ENCODE measurements at regions not wholly inside any gene's neighbourhood (a gene's known extent, or its start where the extent isn't known, plus 50 kb on each side); places are given as distances from the start of the nearest gene placed in this dataset.
"Not testable (repeated sequence)": the region's sequence is repeated elsewhere in the genome, so short reads cannot be mapped to it uniquely, and the experiment has no call there.

- Mint-ChIP-seq H3K4me3 (no peak overlapping the region), H3K36me3 (ENCODE audit: low read depth) (no peaks in the 10 kb centered on the region)
- POLR2A ChIA-PET, result no interaction called here
Measured at GRCh38 chr1:106393046-106393445, 663.4 kb upstream of the PRMT6 start.

GRCh38 chr1:106396020-106396419 is 660.5 kb upstream of the PRMT6 start:
- ATAC-seq (no peak), DNase-seq (no peak)
- no peak overlapping the region for H3K27ac Mint-ChIP-seq
- H3K27me3 Mint-ChIP-seq (ENCODE audit: low read depth), result no peaks in the 10 kb centered on the region
- no peaks in the 10 kb centered on the region for H3K4me1 Mint-ChIP-seq (ENCODE audit: low read depth)
- H3K36me3 Mint-ChIP-seq (ENCODE audit: low read depth), result no peaks in the 10 kb centered on the region
- ChIA-PET CTCF (no interaction called here), POLR2A (no interaction called here)
- peaks cover 10% of the 10 kb centered on the region for H3K9me3 Mint-ChIP-seq (ENCODE audit: insufficient read depth)
- no peak overlapping the region for H3K4me3 Mint-ChIP-seq

More at GRCh38 chr1:106393046-106393445, 663.4 kb upstream of the PRMT6 start:
- Mint-ChIP-seq H3K27me3 (ENCODE audit: low read depth) (no peaks in the 10 kb centered on the region), H3K4me1 (ENCODE audit: low read depth) (no peaks in the 10 kb centered on the region), H3K27ac (no peak overlapping the region), H3K9me3 (ENCODE audit: insufficient read depth) (peaks cover 10% of the 10 kb centered on the region)
- DNase-seq, result no peak
- ATAC-seq, result no peak
- CTCF ChIA-PET, result no interaction called here

GRCh38 chr1:106398391-106398790 is 658.1 kb upstream of the PRMT6 start:
- no peak for DNase-seq
- Mint-ChIP-seq H3K9me3 (ENCODE audit: insufficient read depth) (peaks cover 3% of the 10 kb centered on the region), H3K27me3 (ENCODE audit: low read depth) (no peaks in the 10 kb centered on the region), H3K4me3 (no peak overlapping the region), H3K36me3 (ENCODE audit: low read depth) (no peaks in the 10 kb centered on the region), H3K27ac (no peak overlapping the region), H3K4me1 (ENCODE audit: low read depth) (no peaks in the 10 kb centered on the region)
- ChIA-PET POLR2A (no interaction called here), CTCF (no interaction called here)
- no peak for ATAC-seq

GRCh38 chr1:106406114-106406513 is 650.4 kb upstream of the PRMT6 start:
- H3K27ac Mint-ChIP-seq, result no peak overlapping the region
- peaks cover 3% of the 10 kb centered on the region for H3K9me3 Mint-ChIP-seq (ENCODE audit: insufficient read depth)
- H3K4me3 Mint-ChIP-seq, result no peak overlapping the region
- no peaks in the 10 kb centered on the region for H3K36me3 Mint-ChIP-seq (ENCODE audit: low read depth)
- ATAC-seq (no peak), DNase-seq (no peak)
- no peaks in the 10 kb centered on the region for H3K27me3 Mint-ChIP-seq (ENCODE audit: low read depth)
- POLR2A ChIA-PET, result no interaction called here
- H3K4me1 Mint-ChIP-seq (ENCODE audit: low read depth), result no peaks in the 10 kb centered on the region
- CTCF ChIA-PET, result no interaction called here

GRCh38 chr1:106412321-106412720 is 644.2 kb upstream of the PRMT6 start:
- H3K36me3 Mint-ChIP-seq (ENCODE audit: low read depth); H3K4me3 Mint-ChIP-seq; ATAC-seq; DNase-seq; H3K4me1 Mint-ChIP-seq (ENCODE audit: low read depth); POLR2A ChIA-PET; H3K27ac Mint-ChIP-seq; H3K9me3 Mint-ChIP-seq (ENCODE audit: insufficient read depth); CTCF ChIA-PET; H3K27me3 Mint-ChIP-seq (ENCODE audit: low read depth): not testable (repeated sequence)

- no peak for DNase-seq
- no peak for ATAC-seq
- ChIA-PET CTCF (no interaction called here), POLR2A (no interaction called here)
- Mint-ChIP-seq H3K27ac (no peak overlapping the region), H3K27me3 (ENCODE audit: low read depth) (no peaks in the 10 kb centered on the region), H3K36me3 (ENCODE audit: low read depth) (no peaks in the 10 kb centered on the region), H3K4me1 (ENCODE audit: low read depth) (no peaks in the 10 kb centered on the region), H3K9me3 (ENCODE audit: insufficient read depth) (peaks cover 11% of the 10 kb centered on the region), H3K4me3 (no peak overlapping the region)
Measured at GRCh38 chr1:106435269-106435668, 621.2 kb upstream of the PRMT6 start.

GRCh38 chr1:106439475-106439874 is 617.0 kb upstream of the PRMT6 start:
- H3K36me3 Mint-ChIP-seq (ENCODE audit: low read depth), result no peaks in the 10 kb centered on the region
- H3K9me3 Mint-ChIP-seq (ENCODE audit: insufficient read depth), result peaks cover 16% of the 10 kb centered on the region
- ATAC-seq (no peak), DNase-seq (no peak)
- ChIA-PET CTCF (no interaction called here), POLR2A (no interaction called here)
- H3K4me3 Mint-ChIP-seq, result no peak overlapping the region
- H3K27ac Mint-ChIP-seq, result no peak overlapping the region
- H3K27me3 Mint-ChIP-seq (ENCODE audit: low read depth), result no peaks in the 10 kb centered on the region
- H3K4me1 Mint-ChIP-seq (ENCODE audit: low read depth), result no peaks in the 10 kb centered on the region

- DNase-seq, result no peak
- no peaks in the 10 kb centered on the region for H3K4me1 Mint-ChIP-seq (ENCODE audit: low read depth)
- H3K4me3 Mint-ChIP-seq, result no peak overlapping the region
- ChIA-PET POLR2A (no interaction called here), CTCF (no interaction called here)
- H3K36me3 Mint-ChIP-seq (ENCODE audit: low read depth), result no peaks in the 10 kb centered on the region
- H3K27ac Mint-ChIP-seq, result no peak overlapping the region
- H3K9me3 Mint-ChIP-seq (ENCODE audit: insufficient read depth), result peaks cover 5% of the 10 kb centered on the region
- no peaks in the 10 kb centered on the region for H3K27me3 Mint-ChIP-seq (ENCODE audit: low read depth)
- no peak for ATAC-seq
Measured at GRCh38 chr1:106447466-106447865, 609.0 kb upstream of the PRMT6 start.

GRCh38 chr1:106456832-106457231 is 599.6 kb upstream of the PRMT6 start:
- Mint-ChIP-seq H3K4me1 (ENCODE audit: low read depth) (no peaks in the 10 kb centered on the region), H3K4me3 (no peak overlapping the region), H3K9me3 (ENCODE audit: insufficient read depth) (no peaks in the 10 kb centered on the region), H3K27ac (no peak overlapping the region), H3K27me3 (ENCODE audit: low read depth) (no peaks in the 10 kb centered on the region), H3K36me3 (ENCODE audit: low read depth) (no peaks in the 10 kb centered on the region)
- CTCF ChIA-PET, result no interaction called here
- DNase-seq (no peak), ATAC-seq (no peak)
- POLR2A ChIA-PET, result no interaction called here

- Mint-ChIP-seq H3K36me3 (ENCODE audit: low read depth) (no peaks in the 10 kb centered on the region), H3K4me1 (ENCODE audit: low read depth) (no peaks in the 10 kb centered on the region), H3K27ac (no peak overlapping the region), H3K9me3 (ENCODE audit: insufficient read depth) (no peaks in the 10 kb centered on the region), H3K27me3 (ENCODE audit: low read depth) (no peaks in the 10 kb centered on the region), H3K4me3 (no peak overlapping the region)
- DNase-seq, result no peak
- ChIA-PET POLR2A (no interaction called here), CTCF (no interaction called here)
- no peak for ATAC-seq
Measured at GRCh38 chr1:106457368-106457767, 599.1 kb upstream of the PRMT6 start.

GRCh38 chr1:106458866-106459265 is 597.6 kb upstream of the PRMT6 start:
- POLR2A ChIA-PET, result no interaction called here
- CTCF ChIA-PET, result no interaction called here
- Mint-ChIP-seq H3K36me3 (ENCODE audit: low read depth) (no peaks in the 10 kb centered on the region), H3K4me1 (ENCODE audit: low read depth) (no peaks in the 10 kb centered on the region), H3K4me3 (no peak overlapping the region), H3K27me3 (ENCODE audit: low read depth) (no peaks in the 10 kb centered on the region), H3K9me3 (ENCODE audit: insufficient read depth) (no peaks in the 10 kb centered on the region), H3K27ac (no peak overlapping the region)
- ATAC-seq (no peak), DNase-seq (no peak)

- POLR2A ChIA-PET, result no interaction called here
- H3K27me3 Mint-ChIP-seq (ENCODE audit: low read depth), result no peaks in the 10 kb centered on the region
- no peaks in the 10 kb centered on the region for H3K4me1 Mint-ChIP-seq (ENCODE audit: low read depth)
- H3K9me3 Mint-ChIP-seq (ENCODE audit: insufficient read depth), result no peaks in the 10 kb centered on the region
- DNase-seq, result no peak
- CTCF ChIA-PET, result no interaction called here
- H3K27ac Mint-ChIP-seq, result no peak overlapping the region
- H3K36me3 Mint-ChIP-seq (ENCODE audit: low read depth), result no peaks in the 10 kb centered on the region
- ATAC-seq, result no peak
- H3K4me3 Mint-ChIP-seq, result no peak overlapping the region
Measured at GRCh38 chr1:106459418-106459817, 597.1 kb upstream of the PRMT6 start.

- H3K4me3 Mint-ChIP-seq, result no peak overlapping the region
Measured at GRCh38 chr1:106465666-106466065, 590.8 kb upstream of the PRMT6 start.

More at GRCh38 chr1:106465666-106466065, 590.8 kb upstream of the PRMT6 start:
- peaks cover 26% of the 10 kb centered on the region for H3K9me3 Mint-ChIP-seq (ENCODE audit: insufficient read depth)
- POLR2A ChIA-PET, result no interaction called here
- no peaks in the 10 kb centered on the region for H3K36me3 Mint-ChIP-seq (ENCODE audit: low read depth)
- H3K27me3 Mint-ChIP-seq (ENCODE audit: low read depth), result no peaks in the 10 kb centered on the region
- CTCF ChIA-PET, result no interaction called here
- H3K4me1 Mint-ChIP-seq (ENCODE audit: low read depth), result no peaks in the 10 kb centered on the region
- no peak overlapping the region for H3K27ac Mint-ChIP-seq
- ATAC-seq, result no peak
- DNase-seq, result no peak

Data from activated CD8-positive, alpha-beta T cell treated with anti-CD3 and anti-CD28 coated beads, Interleukin-2, amount 10 ng/mL, durations not matched to agents 7 days and 5 days (primary cell).